ENCODE measurements at regions not wholly inside any gene's neighbourhood (a gene's known extent, or its start where the extent isn't known, plus 50 kb on each side); places are given as distances from the start of the nearest gene placed in this dataset.

DNA sequence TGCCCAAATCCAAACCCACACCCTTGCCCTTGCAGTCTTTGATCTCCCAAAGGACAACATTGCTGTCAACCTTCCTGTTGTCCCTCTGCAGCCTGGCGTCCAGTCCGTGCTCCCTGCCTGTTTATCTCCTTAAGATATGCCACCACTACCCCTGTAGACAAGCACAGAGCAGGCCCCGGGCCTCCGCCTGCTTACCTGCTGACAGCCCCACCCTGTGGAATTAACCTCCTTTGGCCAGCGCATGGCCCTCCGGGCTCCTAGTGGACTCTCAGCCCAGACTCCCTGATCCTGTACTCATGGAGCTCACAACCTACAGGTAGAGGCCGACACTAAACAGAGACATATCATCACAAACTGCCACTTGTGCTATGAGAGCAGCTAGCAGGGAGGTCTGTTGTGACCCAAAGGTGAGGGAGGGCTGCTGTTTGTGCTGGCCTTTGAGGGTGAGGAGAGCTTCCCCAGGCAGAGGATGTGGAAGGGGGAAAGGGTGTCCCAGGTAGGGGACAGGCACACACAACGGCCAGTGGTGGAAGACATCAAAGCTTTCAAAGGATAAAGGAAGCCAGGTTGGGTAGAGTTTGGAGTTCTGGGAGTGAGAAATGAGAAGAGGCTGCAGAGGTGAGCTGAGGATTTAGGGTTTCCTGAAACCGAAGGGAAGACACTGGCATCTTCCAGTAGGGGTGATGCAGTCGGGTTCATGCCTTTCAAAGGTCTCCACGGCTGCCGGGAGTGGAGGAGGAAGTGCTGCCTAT, 174.5 kb upstream of the ZMIZ1 start:
- DNase-seq (ENCODE audit: missing footprints) (no peak), ATAC-seq (no peak)
- intact Hi-C loops (cut with DNase I): no loop called here

DNA sequence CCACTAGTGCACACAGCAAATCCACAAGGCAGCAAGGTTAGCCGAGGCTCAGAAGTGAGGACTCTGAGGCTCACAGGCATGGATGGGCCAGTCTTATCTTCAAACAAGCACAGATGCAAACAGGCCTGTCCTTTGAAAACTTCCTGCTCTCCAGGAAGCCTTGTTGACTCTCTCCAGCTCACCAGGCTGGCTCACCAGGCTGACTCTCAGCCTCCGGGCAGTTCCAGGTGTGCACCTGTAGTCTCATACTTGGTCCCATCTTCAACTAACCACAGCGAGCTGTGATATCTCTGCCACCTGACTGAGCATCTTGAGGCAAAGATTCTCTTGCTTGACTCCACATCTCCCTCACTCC, 173.9 kb upstream of the ZMIZ1 start:
- intact Hi-C loops (cut with DNase I): no loop called here
- DNase-seq (ENCODE audit: missing footprints) (no peak), ATAC-seq (no peak)

DNA sequence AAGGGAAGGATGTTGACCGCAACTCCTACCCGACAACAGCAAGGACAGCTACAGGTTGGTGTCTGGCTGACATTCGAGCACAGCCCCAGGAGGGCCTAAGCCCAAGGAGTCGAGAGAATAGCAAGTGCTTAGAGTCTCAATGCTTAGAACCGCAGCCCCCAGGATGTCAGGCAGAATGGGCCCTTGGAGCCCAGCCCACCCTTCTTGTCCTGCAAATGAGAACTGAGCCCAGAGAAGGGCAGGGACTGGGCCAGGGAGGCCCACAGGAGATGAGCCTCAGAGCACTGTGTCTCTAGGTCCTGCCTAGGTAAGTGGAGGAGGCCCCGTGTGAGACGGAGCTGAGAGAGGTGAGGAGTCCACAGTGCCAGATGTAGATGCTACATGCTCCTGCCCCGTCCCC, 173.3 kb upstream of the ZMIZ1 start:
- intact Hi-C loops (cut with DNase I): no loop called here

DNA sequence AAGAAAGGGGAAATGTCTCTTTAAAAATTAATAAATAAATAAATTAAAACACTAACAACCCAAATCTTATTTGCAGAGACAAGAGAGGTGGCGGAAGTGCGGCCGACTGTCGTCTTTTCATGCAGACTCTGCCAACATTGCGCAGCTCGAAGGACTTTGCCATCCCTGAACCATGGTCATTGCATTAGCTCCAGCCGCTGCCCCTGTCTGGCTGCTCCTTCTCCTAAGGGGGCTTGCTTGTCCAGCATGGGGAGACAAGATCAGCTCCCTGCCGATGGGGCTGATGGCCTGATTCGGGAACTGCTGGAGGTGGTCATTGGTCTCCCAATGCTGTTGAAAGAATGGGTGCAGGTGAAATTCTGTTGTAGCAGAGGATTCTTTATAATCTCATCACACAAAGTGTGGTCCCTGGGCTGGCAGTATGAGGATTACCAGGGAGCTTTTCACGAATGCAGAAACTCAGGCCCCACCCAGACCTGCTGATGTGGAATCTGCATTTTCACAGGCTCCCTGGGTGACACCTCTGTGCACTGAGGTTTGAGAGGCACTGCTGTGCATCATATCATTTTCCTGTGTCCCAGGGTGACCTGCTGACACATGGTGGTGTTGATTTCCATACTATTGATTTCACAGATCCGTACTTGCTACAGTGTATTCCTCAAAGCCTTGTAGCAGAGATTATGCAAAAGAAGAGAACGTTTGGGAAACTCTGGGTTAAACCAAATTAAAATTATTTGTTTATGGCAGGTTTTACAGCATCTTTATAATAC, 172.4 kb upstream of the ZMIZ1 start:
- ATAC-seq (no peak), DNase-seq (ENCODE audit: missing footprints) (no peak)
- intact Hi-C loops (cut with DNase I): no loop called here

More for the DNA sequence above, 173.3 kb upstream of the ZMIZ1 start:
- no peak for ATAC-seq
- DNase-seq (ENCODE audit: missing footprints): no peak

DNA sequence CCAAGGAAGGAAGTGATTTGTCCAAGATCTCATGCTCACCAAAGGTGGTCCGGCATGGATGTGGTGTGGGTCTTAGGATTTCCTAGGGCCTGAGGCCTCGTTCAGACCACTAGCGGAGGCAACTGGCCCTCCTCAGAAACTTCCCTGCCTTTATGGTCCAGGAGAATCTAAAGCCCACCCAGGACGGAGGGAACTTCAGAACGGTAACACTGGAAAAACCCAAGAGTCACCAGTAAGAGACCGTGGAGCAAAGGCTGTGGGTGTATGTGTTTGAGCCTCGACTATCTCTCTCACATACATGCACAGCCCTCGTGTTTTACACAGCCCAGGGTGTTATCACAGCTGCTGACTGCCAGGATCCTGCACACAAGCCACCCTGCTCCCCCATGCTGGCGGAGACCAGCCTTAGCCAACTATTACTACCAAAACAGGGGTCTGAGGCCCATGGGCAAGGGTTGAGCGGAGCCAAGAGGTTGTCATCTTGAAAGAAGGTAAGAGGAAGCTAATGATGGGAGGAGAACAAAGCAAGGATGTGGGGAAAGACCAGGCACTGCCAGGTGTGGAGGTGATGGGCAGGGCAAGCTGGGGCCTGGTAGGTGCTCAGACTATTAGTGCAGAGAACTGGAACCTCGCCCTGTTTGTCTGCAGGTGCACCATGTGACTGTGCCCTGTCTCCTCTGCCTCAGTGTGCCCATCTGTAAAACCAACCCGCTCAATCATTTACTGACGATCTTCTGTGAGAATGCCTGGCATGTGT, 170.2 kb upstream of the ZMIZ1 start:
- DNase-seq (ENCODE audit: missing footprints) (no peak), ATAC-seq (no peak)
- intact Hi-C loops (cut with DNase I): no loop called here

DNA sequence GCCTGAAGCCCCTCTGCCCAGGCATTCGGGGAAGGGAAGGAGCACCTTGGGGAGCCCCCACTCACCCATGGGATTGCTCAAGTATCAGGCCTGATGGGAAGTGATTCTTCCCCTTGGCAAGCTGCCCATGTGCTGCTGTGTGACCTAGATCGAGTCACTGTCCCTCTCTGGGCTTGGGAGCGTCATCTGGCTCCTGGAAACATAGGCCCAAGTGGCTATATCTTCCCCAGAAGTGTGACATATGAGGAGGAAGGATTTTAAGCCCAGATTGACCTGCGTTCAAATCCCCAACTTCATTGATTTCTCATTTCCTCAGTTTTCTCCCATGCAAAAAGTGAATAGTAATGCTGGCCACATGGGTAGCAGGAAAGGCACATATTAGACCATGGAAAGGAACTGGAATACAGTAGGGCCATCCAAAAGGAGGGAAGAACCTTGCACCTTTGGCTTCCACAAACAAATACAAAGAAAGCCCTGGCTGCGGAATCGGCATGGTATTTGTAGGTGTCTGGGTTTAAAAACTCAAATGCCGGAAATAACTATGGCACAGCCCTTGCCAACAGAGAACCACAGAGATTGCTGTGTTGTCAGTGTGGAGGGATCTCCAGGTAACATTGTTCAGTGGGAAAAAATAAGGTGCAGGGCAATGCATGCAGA, 169.5 kb upstream of the ZMIZ1 start:
- ATAC-seq (no peak), DNase-seq (ENCODE audit: missing footprints) (no peak)
- intact Hi-C loops (cut with DNase I): no loop called here

DNA sequence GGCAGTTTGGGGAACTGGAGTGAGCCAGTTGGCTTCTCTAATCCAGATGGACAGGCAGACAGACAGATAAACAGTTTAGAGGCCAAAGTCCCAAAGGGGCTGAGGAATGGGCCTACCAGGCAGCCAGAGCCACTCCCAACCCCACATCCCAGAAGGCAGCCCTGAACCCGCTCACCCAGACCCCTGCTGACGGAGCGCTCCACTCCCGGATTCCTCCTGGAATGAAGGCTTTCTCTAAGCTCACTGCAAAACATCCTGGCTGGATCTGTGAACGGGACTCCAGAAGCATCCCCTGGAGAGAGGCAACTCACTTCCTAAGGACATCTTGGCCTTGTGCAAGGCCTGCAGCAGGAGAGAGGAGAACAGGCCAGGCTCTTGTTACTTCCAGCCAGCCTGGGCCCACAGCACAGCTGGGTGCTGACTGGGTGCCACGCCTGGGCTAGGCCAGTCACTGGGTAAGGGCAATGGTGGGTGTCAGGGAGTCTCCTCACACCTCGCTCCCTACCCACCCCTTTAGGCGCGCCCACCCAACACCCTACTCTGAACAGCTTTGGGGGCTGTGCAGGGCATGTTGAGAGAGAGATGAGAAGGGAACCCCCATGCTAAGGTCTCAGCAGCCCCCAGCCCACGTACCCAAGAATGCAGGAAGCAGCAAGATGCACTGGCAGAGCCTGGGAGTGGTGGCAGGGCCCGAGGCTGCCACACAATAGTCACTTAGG, 168.6 kb upstream of the ZMIZ1 start:
- intact Hi-C loops (cut with DNase I): no loop called here
- peak; percentile 80 for DNase-seq (ENCODE audit: missing footprints)
- peak; percentile 92 for ATAC-seq

DNA sequence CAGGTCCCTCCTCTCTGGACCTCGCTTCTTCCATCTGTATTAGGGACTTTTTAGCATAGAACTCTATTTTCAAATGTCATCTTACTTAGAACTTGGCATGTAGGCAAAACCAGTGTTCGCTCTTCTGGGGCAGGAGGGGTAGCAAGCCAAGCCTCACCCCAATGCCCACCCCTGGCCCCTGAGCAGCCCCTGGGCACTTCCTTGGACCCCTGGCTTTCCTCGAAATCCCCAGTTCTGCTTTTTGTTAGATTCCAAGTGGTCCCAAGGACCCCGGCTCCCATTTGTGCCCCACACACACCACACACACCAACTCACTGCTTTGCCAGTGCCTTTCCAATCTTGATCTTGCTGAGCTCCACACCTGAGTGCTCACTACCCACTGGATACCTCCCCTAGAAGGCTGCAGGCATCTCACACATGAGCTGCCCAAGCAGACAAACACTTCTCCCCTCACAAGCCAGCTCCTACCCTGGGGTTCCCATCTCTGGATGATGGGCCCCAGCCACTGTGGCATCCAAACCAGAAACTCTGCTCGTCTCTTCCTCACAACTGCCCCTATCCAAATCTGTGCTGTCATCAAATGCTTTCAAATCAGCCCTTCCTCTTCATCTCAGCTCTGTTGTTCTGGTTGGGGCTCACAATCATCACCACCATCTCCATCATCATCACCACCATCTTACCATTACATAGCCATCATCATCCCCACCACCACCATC, 167.9 kb upstream of the ZMIZ1 start:
- no peak for DNase-seq (ENCODE audit: missing footprints)
- no peak for ATAC-seq
- intact Hi-C loops (cut with DNase I): no loop called here

DNA sequence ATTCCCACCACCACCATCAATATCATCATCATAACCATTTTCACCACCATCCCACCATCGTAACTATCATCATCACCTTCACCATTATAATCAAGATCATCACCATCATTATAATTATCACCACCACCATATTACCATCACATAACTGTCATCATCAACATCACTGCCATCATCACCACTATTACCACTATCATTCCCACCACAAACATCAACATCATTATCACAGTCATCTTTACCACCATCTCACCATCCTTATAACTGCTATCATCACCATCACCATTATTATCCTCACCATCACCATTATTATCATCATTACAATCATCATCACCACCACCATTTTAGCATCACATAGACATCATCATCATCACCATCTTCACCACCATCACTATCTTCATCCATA, 167.1 kb upstream of the ZMIZ1 start:
- DNase-seq (ENCODE audit: missing footprints) (no peak), ATAC-seq (no peak)
- intact Hi-C loops (cut with DNase I): no loop called here

DNA sequence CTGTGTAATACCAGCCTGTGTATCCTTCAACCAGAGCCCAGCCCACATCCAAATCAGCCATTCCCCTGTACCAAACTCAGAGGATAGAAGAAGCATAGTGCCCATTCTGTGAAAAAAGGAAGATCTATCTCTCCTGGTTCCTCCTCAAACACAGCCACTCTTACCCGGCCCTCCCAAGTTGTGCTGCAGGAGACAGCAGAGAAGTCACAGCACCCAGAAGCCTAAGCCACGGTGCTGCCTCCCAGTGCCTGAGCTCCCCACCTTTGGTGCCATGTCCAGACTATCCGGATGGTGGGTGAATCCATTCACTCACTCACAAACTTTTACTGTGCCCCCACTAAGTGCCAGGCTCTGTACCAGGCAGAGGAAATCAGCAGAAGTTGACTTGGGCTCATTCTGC, 166.0 kb upstream of the ZMIZ1 start:
- DNase-seq (ENCODE audit: missing footprints) (no peak), ATAC-seq (no peak)
- intact Hi-C loops (cut with DNase I): no loop called here

DNA sequence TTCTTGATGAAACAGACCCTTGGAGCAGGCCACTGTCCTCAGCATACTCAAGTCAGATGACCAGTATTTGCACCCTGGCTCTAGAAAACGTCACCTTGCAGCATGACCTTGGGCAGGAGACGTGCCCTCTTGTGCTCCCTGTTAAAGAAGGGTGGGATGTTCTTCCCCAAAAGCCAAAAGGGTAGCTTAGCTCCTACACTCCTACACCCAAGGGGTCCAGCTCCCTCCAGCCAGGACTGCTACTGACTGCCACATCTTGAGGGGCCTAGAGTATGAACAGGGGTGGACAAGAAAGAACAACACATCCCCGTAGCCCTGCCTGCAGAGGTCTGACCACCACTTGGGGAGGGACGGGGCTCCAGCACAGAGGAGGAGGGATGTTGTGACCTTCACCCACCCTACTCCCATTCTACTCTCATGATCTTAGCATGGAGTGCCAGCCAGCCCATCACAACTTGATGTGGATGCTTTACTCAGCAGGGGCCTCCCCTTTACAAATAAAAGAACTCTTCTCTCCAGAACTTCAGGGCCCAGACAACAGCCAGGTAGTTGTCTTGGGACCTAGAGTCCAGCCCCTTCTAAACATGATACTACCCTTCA, 165.3 kb upstream of the ZMIZ1 start:
- ATAC-seq: no peak
- DNase-seq (ENCODE audit: missing footprints): no peak
- intact Hi-C loops (cut with DNase I): no loop called here

DNA sequence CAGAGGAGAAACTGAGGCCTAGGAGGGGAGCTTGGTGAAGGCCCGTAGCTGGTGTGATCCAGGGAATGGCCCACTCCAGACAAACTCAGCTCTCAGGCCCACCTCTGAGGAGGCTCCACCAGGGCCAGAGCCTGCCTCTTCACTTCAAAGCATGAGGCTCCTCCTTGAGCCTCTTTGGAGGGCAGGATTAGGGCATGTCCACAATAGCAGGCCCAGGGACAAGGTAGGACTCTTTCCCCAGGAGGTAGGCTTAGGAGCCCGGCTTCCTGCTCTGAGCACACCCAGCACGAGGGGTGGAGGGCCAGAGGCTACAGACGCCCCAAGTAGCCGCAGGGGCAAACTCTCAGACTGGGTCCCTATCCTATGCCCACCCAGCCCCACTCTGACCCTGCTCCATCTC, 164.6 kb upstream of the ZMIZ1 start:
- intact Hi-C loops (cut with DNase I): no loop called here
- ATAC-seq: no peak
- DNase-seq (ENCODE audit: missing footprints): no peak

DNA sequence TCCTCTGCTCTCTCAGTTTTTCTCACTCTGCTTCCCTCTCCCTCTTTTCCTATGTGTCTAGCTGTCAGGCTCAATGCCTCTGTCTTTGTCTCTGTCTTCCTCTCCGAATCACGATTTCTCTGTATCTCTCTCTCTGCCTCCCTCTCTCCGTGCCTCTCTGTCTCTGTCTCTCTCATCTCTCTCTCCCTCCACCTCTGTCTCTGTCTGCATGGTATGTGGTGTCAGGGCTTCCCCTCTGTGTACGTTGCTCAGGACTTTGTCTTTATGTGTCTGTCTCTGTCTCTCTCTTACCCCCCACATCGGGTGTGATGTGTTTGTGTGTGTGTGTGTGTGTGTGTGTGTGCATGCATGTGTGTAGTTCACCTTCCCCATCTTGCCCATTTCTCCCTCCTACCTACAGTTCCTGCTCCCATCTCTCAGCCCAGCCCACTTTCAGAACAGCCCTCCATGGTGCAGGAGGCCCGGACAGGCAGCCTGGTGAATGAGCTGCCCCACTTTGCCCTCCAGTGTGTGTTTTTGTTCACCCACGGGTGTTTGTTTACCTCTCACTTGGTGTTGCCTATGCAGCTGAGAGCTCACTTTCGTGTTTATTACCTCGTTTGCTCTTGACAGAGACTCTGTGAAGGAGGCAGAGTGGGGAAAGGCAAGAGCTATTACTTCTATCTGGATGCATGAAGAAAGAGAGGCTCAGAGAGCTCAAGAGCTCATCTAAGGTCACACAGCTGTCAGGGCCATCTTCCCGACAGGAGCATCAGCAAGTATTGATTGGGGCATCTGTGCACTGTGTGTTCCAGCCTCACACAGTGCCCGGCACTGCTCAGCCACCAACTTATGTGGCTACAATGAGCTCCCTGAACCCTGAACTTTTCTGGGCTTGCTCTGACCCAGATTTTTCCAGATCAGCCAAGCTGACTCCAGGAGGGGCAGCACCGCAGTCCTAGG, 163.5 kb upstream of the ZMIZ1 start:
- no peak for DNase-seq (ENCODE audit: missing footprints)
- no peak for ATAC-seq
- intact Hi-C loops (cut with DNase I): no loop called here

DNA sequence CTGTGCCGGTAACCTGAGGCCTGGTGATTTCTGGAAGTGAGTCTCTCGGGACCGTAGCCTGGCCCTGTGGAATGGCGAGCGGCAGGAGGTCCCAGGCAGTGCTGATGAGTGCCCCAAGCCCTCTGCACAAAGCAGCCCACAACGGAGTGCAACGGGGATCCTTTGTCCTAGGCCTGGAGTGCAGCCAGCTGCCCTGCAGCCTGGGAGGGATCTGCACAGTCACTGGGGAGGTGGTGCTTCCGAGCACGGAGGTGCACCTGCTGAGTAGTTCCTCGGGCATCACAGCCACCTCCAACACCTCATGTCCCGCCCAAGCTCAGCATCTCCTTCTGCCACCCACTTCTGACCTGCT, 162.8 kb upstream of the ZMIZ1 start:
- DNase-seq (ENCODE audit: missing footprints): no peak
- ATAC-seq: no peak
- intact Hi-C loops (cut with DNase I): no loop called here

DNA sequence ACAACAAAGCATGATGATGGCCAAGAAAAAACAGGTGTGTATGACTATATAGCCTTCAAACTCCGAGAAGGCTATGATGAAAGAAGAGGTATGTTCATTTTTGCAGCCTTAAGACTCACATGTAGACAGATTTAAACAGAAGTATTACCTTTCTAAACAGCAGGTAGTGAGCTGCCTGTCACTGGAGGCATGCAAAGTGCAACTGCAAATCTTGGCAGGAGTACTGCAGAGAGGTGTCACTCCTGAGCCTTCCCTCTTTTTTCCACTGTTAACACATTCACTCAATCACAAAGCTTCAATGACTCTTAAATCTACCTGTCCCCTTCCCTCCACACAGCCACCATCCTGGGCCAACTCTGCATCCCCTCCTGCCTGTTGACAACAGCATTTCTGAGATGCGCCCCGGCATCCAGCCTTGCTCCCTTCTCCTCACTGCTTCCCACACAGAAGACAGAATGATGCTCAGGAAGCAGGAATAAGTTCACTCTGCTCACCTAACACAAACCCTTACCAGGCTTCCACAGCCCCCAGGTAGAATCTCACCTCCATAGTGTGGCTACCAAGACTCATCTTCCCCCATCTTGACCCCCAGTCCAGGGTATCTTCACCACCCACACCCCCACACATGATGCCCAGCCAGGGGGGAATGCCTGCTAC, 161.9 kb upstream of the ZMIZ1 start:
- DNase-seq (ENCODE audit: missing footprints) (no peak), ATAC-seq (no peak)
- intact Hi-C loops (cut with DNase I): no loop called here

DNA sequence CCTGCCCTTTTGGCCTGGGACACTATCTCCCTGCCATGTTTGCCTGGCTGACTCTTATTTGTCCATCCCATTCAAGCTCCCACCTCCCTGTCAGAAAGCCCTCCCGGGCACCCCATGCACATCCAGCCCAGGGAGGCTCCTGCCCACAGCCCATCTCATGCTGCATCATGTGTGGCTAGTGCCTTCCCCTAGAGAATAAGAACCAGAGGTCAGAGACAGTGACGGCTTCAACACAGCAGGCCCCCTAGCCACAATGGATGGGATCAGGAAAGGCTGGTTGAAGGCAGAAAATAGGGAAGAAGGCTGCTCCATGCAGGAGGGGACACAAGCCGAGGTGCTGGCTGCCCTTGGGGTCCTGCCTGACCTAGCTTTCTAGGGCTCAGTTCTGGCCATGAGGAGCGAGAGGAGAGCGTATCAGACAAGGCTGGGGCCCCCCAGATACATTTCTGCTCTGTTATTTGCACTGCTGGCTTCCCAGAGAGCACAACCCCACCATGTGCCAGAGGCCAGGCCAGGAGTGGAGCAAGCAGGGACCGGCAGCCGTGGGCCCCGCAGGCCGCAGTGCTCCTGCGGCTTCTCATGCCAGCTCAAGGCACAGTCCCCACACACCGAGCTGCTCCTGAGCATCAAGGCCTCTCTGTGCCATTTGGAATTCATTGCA, 161.1 kb upstream of the ZMIZ1 start:
- intact Hi-C loops (cut with DNase I): no loop called here
- DNase-seq (ENCODE audit: missing footprints) (no peak), ATAC-seq (no peak)

All from Right ventricle myocardium inferior (tissue), 1 donor.